ENCODE measurements at regions not wholly inside any gene's neighbourhood (a gene's known extent, or its start where the extent isn't known, plus 50 kb on each side); places are given as distances from the start of the nearest gene placed in this dataset.

- TF ChIP-seq CTCF (IDR thresholded peaks at IDR 0.05) = no peak
- TF ChIP-seq POLR2A (IDR thresholded peaks at IDR 0.05) = no peak
Observed at GRCh38 chr13:37230346-37230745, 124.9 kb upstream of the CSNK1A1L start.
